Lung (tissue), 11 donors: ENCODE measurements at regions not wholly inside any gene's neighbourhood (a gene's known extent, or its start where the extent isn't known, plus 50 kb on each side); places are given as distances from the start of the nearest gene placed in this dataset.
"Not testable (repeated sequence)": the region's sequence is repeated elsewhere in the genome, so short reads cannot be mapped to it uniquely, and the experiment has no call there.

Source experiments
- ATAC-seq: fragments of 200-7000 bp; cut with Tn5 transposase; one replicate; pipeline ENCODE4 v1.9.1; 2020; ENCODE audit warnings: moderate number of reproducible peaks; ENCODE audit not compliant: insufficient read depth, low FRiP score
- DNase-seq, 3 donors: peaks; one replicate each; pipeline ENCODE4 v3.0.0-alpha.2; 2013 to 2017
- H3K27ac ChIP-seq, 2 donors: one replicate each; pipeline ENCODE4 v1.5.1; 2013; ENCODE audit warnings: mild to moderate bottlenecking in 2 of 2, moderate library complexity in 2 of 2, control low read depth in 1 of 2, inconsistent platforms in 1 of 2, low read depth in 1 of 2, low read length in 1 of 2
- H3K27me3 ChIP-seq, 3 donors: one replicate each; pipeline ENCODE4 v1.5.1; 2013; ENCODE audit warnings: low read length in 2 of 3; ENCODE audit not compliant: control insufficient read depth in 3 of 3, insufficient read depth in 3 of 3
- H3K36me3 ChIP-seq, 4 donors: one replicate each; pipeline ENCODE4 v1.5.1; 2013; ENCODE audit warnings: low read length in 4 of 4, mild to moderate bottlenecking in 1 of 4, moderate library complexity in 1 of 4; ENCODE audit not compliant: control insufficient read depth in 4 of 4, insufficient read depth in 4 of 4
- H3K4me1 ChIP-seq, 5 donors: one replicate each; pipeline ENCODE4 v1.5.1; 2013; ENCODE audit warnings: low read length in 5 of 5, mild to moderate bottlenecking in 2 of 5, moderate library complexity in 1 of 5; ENCODE audit not compliant: control insufficient read depth in 5 of 5, insufficient read depth in 5 of 5
- H3K4me3 ChIP-seq: one replicate; pipeline ENCODE4 v1.5.1; 2013; ENCODE audit warnings: mild to moderate bottlenecking, control low read depth, moderate library complexity
- H3K9ac ChIP-seq, 2 donors: one replicate each; pipeline ENCODE4 v1.5.1; 2013; ENCODE audit warnings: low read length in 2 of 2, control low read depth in 1 of 2; ENCODE audit not compliant: insufficient read depth in 1 of 2
- H3K9me3 ChIP-seq, 4 donors: one replicate each; pipeline ENCODE4 v1.5.1; 2013; ENCODE audit warnings: low read length in 3 of 4, mild to moderate bottlenecking in 1 of 4, moderate library complexity in 1 of 4; ENCODE audit not compliant: control insufficient read depth in 4 of 4, insufficient read depth in 3 of 4
- CTCF ChIP-seq: IDR thresholded peaks from 2 replicates; pipeline ENCODE4 v1.5.1; 2012; ENCODE audit warnings: mild to moderate bottlenecking; ENCODE audit errors: control extremely low read depth, extremely low read depth
- WGBS, 2 donors: extraction: QIAGEN DNeasy Blood & Tissue Kit; methylation state at CpG; one replicate each; pipeline ENCODE4 v1.1.7; 2013; 5-methylcytosine and 5-hydroxymethylcytosine counted together
- donor health status: control.
- donor health status: control.
- donor health status: Bipolar disorder and iron deficiency.
- donor health status: healthy.
- donor health status: DM: yes; HTN: yes; CAD: no.

DNA sequence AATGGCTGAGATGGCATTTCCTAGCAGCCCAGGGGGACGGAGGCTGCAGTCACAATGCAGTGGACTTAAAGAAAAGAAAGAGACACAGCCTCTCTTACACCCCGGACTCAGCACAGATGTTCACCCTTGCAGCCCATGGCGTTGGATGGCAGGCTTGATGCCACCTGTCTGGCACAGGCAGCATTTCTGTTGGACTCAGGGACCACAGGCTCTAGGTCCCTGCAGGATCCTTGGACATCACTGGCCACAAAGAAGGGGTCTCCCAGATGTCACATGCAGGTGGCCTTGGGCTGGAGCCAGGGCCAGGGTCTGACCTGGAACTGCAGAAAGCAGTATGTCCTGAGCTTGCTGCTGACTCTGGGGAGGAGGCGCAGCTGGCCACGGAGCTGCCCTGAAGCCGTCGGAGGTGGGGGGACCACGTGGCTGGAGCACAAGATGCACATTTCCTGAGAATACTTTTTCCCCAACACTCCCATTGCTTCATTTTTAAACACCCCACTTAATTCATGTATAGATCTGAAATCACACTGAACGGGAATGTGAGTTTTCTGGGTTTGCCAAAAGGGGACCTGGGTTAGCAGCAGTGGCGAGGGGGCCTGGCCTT is 102.3 kb upstream of the SULF2 start:
- TF ChIP-seq CTCF = no peak
- H3K9me3 ChIP-seq = no peaks in the 10 kb centered on the region
- no peaks in the 10 kb centered on the region for H3K36me3 ChIP-seq
- no peak overlapping the region for H3K4me3 ChIP-seq
- DNase-seq (no peak), ATAC-seq (no peak)
- no peak overlapping the region for H3K27ac ChIP-seq
- WGBS, 2 donors = 76 to 87% methylated on average over 10 of the region's 10 CpGs
- H3K27me3 ChIP-seq = no peaks in the 10 kb centered on the region
- H3K4me1 ChIP-seq = no peaks in the 10 kb centered on the region
- H3K9ac ChIP-seq = no peak overlapping the region

DNA sequence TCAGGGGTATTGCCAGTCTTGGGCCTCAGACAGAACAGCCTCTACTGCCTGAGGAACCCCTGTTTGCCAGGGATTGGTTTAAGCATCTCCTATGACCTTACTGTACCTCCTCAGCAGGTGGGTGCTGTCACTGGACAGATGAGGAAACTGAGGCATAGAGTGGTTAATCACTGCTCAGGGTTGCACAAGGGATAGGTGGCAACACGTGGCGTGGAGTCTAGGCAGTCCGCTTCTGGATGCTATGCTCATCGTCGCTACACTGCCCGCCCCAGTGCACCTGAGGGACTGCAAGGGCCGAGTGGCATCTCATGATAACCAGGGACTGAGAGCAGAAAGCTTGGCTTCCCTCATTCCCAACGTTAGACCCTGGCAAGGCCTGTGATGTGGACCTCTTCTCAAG is 101.8 kb upstream of the SULF2 start:
- ATAC-seq = no peak
- Histone ChIP-seq H3K4me3 (no peak overlapping the region), H3K9me3 (no peaks in the 10 kb centered on the region), H3K27ac (no peak overlapping the region), H3K36me3 (no peaks in the 10 kb centered on the region), H3K27me3 (no peaks in the 10 kb centered on the region), H3K4me1 (no peaks in the 10 kb centered on the region), H3K9ac (no peak overlapping the region)
- no peak for DNase-seq
- TF ChIP-seq CTCF = no peak
- 84 to 94% methylated on average over 8 of the region's 8 CpGs for WGBS, 2 donors

GRCh38 chr20:47886454-47887041 is 101.3 kb upstream of the SULF2 start:
- WGBS, 2 donors = 81 to 88% methylated on average over 18 of the region's 18 CpGs
- no peak overlapping the region for H3K27ac ChIP-seq
- no peak for TF ChIP-seq CTCF
- H3K9ac ChIP-seq = no peak overlapping the region
- H3K36me3 ChIP-seq = no peaks in the 10 kb centered on the region
- no peak for ATAC-seq
- H3K4me3 ChIP-seq = no peak overlapping the region
- no peaks in the 10 kb centered on the region for H3K27me3 ChIP-seq
- no peaks in the 10 kb centered on the region for H3K4me1 ChIP-seq
- DNase-seq = no peak
- H3K9me3 ChIP-seq = no peaks in the 10 kb centered on the region

DNA sequence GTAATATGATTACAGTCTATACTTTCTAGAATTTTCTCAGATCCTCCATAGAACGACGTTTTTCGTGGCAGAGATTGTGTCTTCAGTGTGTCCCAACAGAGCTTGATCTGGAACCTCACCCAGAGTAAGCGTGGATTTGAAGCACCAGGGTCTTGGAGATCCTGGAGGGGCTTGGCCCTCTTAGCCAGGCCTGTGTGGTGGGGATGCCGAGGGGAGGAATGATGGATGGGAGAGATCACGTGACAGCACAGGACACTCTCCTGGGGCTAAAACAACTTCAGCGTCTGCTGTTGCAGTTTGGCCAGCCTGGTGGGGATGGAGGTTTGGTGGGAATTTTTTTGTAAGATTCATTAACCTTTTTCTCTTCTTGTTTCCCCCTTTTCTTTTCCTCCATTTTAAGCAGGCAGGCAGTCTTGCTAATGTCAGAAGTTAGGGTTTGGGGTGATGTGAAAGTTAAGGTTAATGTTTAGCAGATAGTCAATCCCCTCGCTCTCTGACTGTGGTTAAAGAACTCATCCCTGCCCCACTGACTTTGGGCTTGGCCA is 100.7 kb upstream of the SULF2 start:
- ATAC-seq (no peak), DNase-seq (no peak)
- H3K9me3 ChIP-seq = no peaks in the 10 kb centered on the region
- H3K4me1 ChIP-seq = no peaks in the 10 kb centered on the region
- TF ChIP-seq CTCF = no peak
- H3K36me3 ChIP-seq = no peaks in the 10 kb centered on the region
- H3K4me3 ChIP-seq = no peak overlapping the region
- H3K27me3 ChIP-seq = no peaks in the 10 kb centered on the region
- WGBS, 2 donors = 83 to 86% methylated on average over 8 of the region's 8 CpGs
- no peak overlapping the region for H3K9ac ChIP-seq
- H3K27ac ChIP-seq = no peak overlapping the region

DNA sequence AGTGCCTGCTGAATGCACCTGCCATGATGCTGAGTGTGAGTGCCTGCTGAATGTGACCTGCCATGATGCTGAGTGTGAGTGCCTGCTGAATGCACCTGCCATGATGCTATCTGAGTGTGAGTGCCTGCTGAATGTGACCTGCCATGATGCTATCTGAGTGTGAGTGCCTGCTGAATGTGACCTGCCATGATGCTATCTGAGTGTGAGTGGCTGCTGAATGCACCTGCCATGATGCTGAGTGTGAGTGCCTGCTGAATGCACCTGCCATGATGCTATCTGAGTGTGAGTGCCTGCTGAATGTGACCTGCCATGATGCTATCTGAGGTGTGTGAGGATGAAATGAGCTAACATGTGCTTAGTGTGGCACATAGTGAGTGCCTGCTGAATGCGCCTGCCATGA is 98.7 kb upstream of the SULF2 start:
- not testable (repeated sequence) for H3K36me3 ChIP-seq, DNase-seq, H3K9me3 ChIP-seq, H3K9ac ChIP-seq, H3K4me3 ChIP-seq, ATAC-seq, H3K4me1 ChIP-seq, H3K27ac ChIP-seq, H3K27me3 ChIP-seq
- WGBS, 2 donors = 53 to 98% methylated on average over 1 of the region's 1 CpG
